Superior temporal gyrus (tissue), 1 donor: ENCODE measurements at regions not wholly inside any gene's neighbourhood (a gene's known extent, or its start where the extent isn't known, plus 50 kb on each side); places are given as distances from the start of the nearest gene placed in this dataset.
"Not testable (repeated sequence)": the region's sequence is repeated elsewhere in the genome, so short reads cannot be mapped to it uniquely, and the experiment has no call there.

Source experiments
- DNase-seq: peaks from one replicate; pipeline ENCODE4 v3.0.0-alpha.2; 2016; ENCODE audit errors: extremely low spot score

DNA sequence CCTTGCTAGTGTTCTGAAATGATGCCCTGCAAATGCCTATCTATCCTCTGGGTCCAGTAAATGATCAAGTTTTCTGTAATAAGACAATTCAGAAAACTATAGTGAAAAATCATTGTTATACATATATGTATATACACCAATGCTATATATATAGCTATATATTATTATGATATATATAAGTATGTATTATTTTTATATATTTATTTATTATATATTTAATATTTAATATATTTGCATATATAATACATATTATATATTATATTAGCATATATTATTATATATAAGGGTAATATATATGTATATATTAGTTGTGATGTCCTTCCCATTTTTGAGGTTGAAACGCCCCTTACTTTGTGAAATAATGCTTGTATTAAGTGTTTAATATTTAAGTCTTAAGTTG lies 181.4 kb upstream of the CACNA2D1 start:
- DNase-seq = no peak

DNA sequence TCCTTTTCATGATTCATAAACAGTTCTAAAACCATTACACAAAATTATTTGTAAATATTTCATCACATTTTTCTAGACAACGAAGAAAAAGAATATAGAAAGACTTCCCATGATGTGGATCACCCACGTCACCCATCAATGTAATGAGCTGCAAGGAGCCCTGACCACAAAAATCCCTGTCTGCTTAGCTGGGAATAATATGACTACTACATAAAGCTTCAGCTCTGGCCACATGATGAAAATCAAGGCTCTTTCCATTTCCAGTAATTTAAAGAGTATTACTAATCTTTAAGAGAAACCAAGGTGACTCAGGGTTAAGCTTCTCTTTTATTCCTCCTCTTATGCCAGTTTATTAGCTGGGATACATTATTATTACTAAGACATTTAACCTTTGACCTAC lies 180.8 kb upstream of the CACNA2D1 start:
- no peak for DNase-seq

DNA sequence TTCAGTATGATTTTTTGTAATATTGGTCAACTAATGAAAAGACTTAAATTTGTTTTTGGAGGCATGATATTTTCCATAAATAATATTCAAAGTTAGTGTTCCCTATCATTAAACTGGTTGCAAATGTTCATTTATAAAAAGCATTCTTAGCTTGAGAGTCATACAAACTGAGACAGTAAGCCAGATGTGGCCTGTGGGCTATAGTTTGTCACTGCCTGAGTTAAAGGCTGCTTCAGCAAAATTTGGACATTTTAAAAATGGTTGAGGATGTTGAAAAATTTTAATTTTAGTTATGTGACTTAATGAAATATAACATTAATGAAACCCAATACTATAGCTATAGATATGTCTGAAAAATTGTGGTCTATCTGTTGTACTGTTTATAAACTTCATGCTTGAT lies 180.2 kb upstream of the CACNA2D1 start:
- no peak for DNase-seq

DNA sequence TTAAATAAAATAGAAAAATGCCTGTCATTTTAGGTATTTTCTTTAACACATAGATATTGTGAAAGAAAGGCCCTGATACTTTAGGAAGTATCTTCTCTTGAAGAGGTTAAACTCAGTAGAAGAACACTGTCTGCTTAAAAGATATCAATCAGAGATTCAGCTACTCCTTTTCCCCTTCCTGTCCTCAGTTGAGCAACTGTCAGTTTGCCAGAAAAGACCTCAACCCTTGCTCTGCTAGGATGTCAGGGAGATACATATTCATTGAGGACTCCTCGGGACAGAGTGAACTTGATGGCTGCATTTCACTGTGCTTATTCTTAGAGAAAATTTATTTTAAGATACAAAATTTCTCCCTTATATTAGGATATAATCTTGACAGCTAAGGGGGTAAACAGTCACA lies 173.6 kb upstream of the CACNA2D1 start:
- DNase-seq = no peak

DNA sequence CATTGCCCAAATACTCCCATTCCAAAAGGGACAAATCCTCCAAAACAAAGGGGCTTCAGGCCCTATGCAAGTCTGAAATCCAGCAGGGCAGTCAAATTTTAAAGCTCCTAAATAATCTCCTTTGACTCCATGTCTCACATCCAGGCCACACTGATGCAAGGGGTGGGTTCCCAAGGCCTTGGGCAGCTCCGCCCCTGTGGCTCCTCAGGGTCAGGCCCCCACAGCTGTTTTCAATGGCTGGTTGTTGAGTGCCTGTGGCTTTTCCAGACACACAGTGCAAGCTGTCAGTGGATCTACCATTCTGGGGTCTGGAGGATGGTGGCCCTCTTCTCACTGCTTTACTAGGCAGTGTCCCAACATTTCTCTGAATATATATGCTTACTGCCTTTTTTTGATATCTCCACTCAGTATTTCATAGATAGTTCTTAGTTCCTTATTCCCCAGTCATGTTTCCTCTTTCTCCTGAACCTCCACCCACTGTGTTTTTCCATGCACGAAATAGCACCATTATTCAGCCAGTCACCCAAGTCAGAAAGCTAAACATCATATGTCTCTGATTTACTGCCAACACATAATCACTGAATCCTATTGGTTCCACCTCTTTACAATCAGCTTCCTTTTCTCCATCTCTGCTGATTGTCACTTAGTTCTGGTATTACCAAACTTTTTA lies 172.6 kb upstream of the CACNA2D1 start:
- no peak for DNase-seq

DNA sequence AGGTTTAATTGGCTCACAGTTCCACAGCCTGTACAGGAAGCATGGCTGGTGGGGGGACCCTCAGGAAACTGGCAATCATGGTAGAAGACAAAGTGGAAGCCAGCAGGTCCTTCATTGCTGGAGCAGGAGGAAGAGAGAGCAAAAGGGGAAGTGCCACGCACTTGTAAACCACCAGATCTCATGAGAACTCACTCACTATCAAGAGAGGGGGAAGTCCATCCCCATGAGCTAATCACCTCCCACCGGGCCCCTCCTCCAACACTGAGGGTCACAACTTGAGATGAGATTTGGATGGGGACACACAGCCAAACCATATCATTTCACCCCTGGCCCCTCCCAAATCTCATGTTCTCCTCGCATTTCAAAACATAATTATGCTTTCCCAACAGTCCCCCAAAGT lies 171.9 kb upstream of the CACNA2D1 start:
- DNase-seq = no peak

DNA sequence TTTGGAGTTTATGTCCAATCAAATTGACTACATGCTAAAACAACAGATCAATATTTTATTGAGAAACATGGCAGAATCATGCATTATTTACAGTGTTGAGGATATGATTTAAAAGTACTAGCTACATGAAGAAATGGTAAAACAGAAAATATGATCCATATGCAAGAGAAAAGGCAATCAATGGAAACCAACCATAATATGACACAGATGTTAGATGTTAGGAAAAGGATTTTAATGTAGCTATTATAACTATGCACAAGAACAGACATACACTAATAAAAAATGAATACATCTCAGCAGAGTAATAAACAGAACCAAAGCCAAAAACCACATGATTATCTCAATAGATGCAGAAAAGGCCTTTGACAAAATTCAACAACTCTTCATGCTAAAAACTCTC lies 166.2 kb upstream of the CACNA2D1 start:
- no peak for DNase-seq

DNA sequence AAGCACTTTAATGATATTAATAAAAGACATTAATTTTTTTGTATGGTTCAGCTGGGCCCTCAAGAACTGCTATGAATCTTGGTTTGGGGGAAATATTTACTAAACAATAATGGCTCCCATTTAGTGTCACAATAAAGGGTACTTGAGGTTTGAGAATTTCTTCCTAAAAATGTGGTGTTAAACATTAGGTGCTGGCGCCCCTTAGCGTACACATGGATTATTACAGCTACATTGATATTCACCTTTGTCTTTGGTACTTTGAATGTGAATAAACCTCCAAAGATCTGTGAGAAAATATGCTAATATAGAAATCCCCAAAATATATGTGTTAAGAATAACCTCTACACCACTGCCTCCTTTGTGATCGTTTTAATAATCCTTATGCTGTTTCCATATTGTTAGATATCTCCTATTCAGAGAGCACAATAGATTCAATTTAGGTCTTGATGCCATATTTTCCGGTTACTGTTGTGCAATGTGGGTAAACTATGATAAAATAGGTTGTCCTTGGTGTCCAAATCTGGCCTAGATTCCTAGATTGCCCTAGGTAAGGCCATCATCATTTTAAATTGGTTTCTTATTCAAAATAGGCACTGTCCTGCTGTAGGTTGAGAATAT lies 161.8 kb upstream of the CACNA2D1 start:
- peak; percentile 85 for DNase-seq

DNA sequence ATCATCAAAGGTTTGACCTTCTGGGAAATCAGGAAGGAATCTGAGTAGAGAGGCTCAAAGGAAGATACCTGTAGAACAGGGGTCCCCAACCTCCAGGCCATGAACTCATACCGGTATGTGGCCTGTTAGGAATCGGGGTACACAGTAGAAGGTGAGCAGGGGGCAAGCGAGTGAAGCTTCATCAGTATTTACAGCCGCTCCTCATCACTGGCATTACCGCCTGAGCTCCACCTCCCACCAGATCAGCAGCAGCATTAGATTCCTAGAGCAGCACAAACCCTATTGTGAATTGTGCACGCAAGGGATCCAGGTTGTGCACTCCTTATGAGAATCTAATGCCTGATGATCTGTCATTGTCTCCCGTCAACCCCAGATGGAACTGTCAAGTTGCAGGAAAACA lies 158.5 kb upstream of the CACNA2D1 start:
- no peak for DNase-seq

DNA sequence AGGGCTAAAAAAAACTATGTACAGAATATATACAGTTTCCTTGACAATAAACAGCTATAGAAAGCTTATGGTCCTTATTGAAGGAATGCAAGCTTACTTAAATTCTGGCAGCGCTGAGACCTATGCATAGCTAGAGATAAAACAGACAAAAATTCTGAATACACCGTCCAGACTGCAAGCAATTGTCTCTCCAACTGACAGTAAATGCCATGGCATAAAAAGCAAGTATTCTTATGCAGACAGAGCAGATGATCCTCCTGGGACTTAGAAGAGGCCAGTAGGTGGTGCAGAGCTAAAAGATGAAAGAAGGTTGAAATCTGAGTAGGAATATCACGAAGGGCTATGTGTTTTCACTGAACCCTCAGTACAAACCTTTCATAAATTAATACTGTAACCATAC lies 157.0 kb upstream of the CACNA2D1 start:
- peak; percentile 41 for DNase-seq

DNA sequence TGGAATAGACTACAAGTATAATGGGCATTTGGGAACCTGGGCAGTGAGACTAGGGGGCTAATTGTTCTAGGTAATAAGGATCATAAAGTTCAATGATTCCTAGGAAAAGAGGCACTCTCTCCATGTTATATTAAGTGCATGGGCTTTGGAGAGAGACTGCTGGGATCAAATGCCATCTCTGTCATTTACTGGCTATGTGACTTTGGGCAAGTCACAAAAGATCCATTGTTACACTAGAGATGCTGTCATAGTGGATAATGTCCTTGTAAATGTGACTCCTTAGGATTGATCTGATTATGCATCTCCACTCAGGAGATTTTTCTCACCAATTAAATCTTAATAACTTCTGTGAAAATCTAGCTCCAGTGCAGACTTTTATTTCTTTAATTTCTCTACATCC lies 156.3 kb upstream of the CACNA2D1 start:
- peak; percentile 85 for DNase-seq

DNA sequence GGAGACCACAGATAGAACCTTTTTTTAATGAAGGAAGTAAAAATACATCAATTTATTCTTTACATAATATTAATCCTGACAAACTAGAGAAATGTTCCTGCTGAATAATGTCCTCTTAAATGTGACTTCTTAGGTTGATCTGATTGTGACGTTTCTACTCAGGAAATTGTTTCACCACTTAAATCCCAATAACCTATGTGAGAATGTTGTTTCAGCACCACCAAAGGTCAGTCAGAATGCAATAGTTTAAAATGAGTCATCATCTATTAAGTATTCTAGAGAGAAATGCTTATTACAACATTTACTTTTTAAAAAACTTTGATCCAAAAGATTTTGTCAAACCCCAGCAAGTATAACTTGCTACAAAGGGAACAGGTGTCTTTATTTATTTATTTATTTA lies 155.4 kb upstream of the CACNA2D1 start:
- no peak for DNase-seq

DNA sequence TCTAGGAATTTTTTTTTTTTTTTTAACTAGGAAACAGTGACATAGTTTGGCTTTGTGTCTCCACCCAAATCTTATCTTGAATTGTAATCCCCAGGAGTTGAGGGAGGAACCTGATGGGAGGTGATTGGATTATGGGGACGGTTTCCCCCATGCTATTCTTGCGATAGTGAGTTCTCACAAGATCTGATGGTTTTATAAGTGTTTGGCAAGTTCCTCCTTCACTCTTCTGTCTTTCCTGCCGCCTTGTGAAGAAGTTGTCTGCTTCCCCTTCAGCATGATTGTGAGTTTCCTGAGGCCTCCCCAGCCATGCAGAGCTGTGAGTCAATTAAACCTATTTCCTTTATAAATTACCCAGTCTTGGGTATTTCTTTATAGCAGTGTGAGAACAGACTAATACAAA lies 152.2 kb upstream of the CACNA2D1 start:
- not testable (repeated sequence) for DNase-seq

DNA sequence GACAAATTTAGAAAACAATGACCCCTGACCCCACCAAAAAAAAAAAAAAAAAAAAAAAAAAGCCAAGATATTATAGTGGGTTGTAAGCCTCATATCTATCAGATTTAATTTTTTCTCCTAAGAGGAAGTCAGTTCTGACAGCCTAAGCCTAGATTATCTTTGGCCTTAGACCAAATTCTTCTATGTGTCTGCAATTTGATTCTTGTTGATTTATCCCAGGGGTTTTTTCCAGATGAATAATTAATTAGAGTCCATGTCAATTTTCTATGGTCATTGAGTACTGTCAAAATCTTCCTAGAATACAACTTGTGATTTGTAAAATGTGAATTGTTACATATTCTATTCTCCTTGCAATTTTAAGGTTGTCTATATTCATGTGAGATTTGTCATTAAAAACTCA lies 151.6 kb upstream of the CACNA2D1 start:
- no peak for DNase-seq

DNA sequence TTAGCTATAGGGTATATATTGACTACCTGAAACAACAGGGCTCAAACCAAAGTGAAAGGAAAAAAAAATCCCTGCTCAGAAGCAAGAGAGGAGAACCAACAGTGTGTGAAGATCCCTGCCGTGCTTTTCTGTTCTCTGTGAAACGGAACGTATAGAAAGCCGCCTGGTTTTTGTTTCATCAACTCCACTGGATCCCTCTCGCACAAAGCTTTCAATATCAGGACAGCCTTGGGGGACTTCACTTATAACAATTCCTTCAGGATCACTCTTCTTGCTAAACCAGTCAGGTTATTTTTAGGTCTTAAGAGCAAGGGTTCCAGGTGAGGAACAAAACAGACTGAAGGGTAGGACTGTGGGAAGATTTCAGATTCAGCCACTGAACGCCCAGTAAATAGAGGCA lies 151.1 kb upstream of the CACNA2D1 start:
- DNase-seq = no peak

DNA sequence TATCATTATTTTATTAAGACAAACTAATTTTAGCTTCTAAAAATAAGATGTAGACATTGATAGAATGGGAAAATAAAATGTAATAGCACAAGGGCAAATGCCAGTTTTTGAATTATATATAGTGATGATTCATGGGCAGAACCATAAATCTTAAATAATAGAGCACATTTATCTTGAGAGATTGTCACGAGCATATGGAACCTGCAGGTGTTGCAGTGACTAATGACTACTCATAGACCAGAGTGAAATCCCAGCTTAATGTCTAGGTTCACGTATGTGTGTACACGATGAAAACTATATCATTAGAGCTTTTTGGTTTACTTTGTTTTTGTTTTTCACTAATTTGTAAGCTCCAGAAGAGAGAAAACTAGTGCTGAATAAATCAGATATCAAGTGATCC lies 150.2 kb upstream of the CACNA2D1 start:
- DNase-seq = no peak

DNA sequence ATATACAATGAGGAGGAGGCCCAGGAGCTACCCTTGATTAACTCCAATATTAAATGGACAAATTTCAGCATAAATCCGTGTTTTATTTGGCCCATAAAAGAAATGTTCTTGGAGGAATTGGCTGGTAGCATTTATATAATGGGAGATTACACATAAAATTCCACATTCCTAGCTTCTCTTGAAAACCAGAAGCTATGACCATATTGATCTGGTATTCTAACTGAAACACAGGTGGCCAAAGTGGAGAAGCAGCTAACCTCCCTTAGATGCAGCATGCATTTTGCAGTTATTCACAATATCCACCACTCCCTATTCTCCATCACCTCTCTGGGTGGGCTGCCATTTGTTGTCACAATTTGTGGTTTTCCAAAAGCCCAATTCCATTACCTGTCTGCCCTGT lies 148.8 kb upstream of the CACNA2D1 start:
- no peak for DNase-seq

DNA sequence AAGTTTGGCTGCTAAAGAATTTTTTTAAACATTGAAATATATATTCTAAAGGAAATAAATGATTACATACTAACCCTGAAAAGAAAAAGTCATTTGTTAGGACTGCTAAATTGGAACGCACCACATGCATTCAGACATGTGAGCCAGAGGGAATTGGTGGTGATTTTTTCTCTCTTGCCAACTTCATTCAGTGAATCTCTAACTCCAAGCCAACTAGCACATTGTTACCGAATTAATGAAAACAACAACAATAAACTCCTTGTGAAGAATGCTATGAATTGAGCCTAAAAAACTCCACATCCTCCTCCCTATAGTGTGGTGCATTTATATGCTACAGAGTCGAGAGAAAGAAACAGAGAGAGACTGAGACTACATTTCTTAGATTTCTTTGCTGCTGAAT lies 135.5 kb upstream of the CACNA2D1 start:
- DNase-seq = no peak

DNA sequence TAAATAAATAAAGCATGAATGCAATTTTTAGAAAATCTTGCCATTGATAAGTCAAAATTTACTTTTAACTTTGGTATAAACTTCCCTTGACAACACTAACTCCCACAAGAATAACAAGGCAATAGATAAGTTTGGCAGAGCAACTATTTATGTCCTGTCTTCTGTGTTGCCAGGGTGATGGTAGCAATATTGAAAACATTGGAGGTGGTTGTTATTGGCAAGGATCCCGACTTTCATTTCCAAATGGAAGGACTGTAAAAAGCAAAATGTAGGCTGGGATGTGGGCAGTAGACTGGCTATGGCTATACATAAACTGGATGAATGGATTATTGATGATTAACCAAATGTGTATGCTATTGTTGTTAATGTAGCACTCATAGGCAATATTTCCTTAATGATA lies 134.9 kb upstream of the CACNA2D1 start:
- no peak for DNase-seq

DNA sequence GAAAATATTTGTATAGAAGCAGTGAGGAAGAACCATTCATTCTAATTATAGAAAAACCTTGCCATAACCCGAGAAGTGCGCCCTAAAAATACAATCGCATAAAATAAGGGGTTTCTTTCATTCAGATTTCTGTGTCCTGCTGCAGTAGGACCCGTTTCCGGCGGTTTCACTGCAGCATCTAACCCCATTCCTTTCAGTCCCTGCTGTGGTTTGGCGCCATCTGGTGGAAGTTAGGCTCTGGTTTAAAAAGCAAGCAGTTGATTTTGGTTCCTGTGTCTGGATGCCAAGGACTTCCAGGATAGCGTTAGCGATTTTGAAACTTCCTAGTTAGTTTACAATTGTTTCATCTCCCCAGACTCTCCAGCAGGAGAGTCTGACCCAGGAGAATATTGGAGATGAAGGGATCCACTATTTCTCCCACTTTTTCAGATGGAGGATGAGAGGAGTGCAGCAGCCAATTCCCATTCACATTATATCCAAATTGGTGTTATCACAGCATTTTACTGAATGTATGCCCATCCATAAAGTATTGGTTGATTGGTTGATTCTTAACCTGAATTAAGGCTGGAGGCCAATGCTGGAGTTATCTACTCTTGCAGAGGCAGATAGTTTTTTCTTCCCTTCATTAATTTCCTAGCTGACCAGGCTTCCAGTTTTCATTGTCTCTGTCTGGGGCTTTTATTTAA lies 128.8 kb upstream of the CACNA2D1 start:
- DNase-seq = peak; percentile 96

DNA sequence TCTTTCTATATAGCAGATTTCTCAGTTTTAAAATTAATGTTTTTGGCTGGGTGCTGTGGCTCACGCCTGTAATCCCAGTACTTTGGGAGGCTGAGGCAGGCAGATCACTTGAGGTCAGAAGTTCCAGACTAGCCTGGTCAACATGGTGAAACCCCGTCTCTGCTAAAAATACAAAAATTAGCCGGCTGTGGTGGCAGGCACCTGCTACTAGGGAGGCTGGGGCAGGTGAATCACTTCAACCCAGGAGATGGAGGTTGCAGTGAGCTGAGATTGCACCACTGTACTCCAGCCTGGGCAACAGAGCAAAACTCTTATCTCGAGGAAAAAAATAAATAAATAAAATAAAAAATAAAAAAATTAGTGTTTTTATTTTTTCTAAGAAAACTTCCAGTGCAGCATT lies 127.5 kb upstream of the CACNA2D1 start:
- not testable (repeated sequence) for DNase-seq

DNA sequence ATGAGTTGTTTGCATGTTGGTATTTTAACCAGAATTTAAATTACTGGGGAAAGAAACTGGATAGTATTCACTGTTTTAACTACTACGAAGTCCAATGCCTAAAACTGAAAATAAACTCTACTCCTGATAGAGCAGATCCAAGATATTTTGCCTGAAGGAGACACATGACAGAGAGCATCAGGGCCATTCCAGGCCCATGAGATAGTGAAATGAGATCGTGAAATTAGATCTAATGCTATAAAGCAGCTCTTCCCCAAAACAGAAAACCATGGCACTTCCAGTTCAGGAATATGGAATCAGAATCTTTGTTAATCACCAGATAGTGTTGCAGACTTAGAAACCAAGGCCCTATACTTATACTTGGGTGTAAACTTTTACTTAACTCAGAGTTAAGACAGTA lies 124.3 kb upstream of the CACNA2D1 start:
- DNase-seq = no peak

DNA sequence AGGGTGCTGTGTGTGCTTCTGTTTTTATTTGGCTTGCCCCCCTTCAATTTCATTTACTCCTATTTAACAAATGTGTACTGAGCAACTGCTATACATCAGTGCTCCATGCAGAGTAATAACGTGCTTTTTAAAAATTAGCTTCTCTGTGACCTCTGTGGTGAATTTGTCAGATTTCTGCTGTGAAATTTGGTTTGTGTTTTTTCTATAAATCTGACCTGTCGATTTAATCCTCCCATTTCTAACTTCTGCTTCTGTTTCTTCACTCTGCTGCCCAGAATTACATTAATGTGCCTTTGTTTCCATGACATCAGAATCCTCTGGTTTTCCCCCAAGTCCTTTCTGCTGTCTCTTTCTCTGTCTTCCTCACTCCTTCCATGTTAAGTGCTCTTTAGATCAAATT lies 123.8 kb upstream of the CACNA2D1 start:
- DNase-seq = no peak
